IMR-90 (cell line): ENCODE measurements at regions not wholly inside any gene's neighbourhood (a gene's known extent, or its start where the extent isn't known, plus 50 kb on each side); places are given as distances from the start of the nearest gene placed in this dataset.

Experiments
- ATAC-seq: fragments of 200-7000 bp; cut with Tn5 transposase; 2 replicates; pipeline ENCODE4 v1.9.1; 2020; ENCODE audit warnings: low read depth, mild to moderate bottlenecking, moderate library complexity
- BruUV-seq: library from RNA; stranded (reverse); fragments of 400-500 nt; replicated peaks from 2 replicates; lab custom pipeline; 2021; lab: Mats Ljungman, UMichigan
- CTCF ChIA-PET: fragments of 300-600 bp; formaldehyde crosslinking; extraction: SDS; loops from one replicate; lab custom pipeline; 2021; ENCODE audit warnings: antibody characterized with exemption; lab: Yijun Ruan, JAX
- POLR2A ChIA-PET: fragments of 300-600 bp; sonication (Branson Sonifier 250); formaldehyde crosslinking; loops from one replicate; lab custom pipeline; 2022; ENCODE audit warnings: antibody characterized with exemption; ENCODE audit not compliant: unreplicated experiment; lab: Charles Lee
- DNase-seq: peaks from one replicate; pipeline ENCODE4 v3.0.0; 2013
- H2AFZ ChIP-seq: replicated peaks from 2 replicates; pipeline ENCODE3; 2013; ENCODE audit warnings: low read length, mild to moderate bottlenecking; ENCODE audit not compliant: poor library complexity
- H2AK5ac ChIP-seq: 2 replicates; pipeline ENCODE4 v1.6.1; 2013; ENCODE audit warnings: low read depth, low read length, inconsistent platforms
- H2AK9ac ChIP-seq: replicated peaks from 2 replicates; pipeline ENCODE3; 2013; ENCODE audit warnings: mild to moderate bottlenecking, low read depth, low read length, moderate library complexity; ENCODE audit not compliant: poor library complexity
- H2BK120ac ChIP-seq: 2 replicates; pipeline ENCODE4 v1.6.1; 2013; ENCODE audit warnings: low read depth, low read length, inconsistent platforms
- H2BK15ac ChIP-seq: 3 replicates; pipeline ENCODE4 v1.6.1; 2013; ENCODE audit warnings: low read depth, low read length, inconsistent platforms
- H2BK20ac ChIP-seq: 2 replicates; pipeline ENCODE4 v1.6.1; 2013; ENCODE audit warnings: low read depth, mild to moderate bottlenecking, inconsistent platforms, low read length, moderate library complexity
- H2BK5ac ChIP-seq: 2 replicates; pipeline ENCODE4 v1.6.1; 2013; ENCODE audit warnings: mild to moderate bottlenecking, low read depth, low read length, inconsistent platforms; ENCODE audit not compliant: poor library complexity, severe bottlenecking
- H3K14ac ChIP-seq: replicated peaks from 2 replicates; pipeline ENCODE4 v1.6.1; 2013; ENCODE audit warnings: low read depth, low read length, inconsistent platforms
- H3K18ac ChIP-seq: 2 replicates; pipeline ENCODE4 v1.6.1; 2013; ENCODE audit warnings: low read depth, low read length, control low read depth
- H3K23ac ChIP-seq: 2 replicates; pipeline ENCODE4 v1.6.1; 2013; ENCODE audit warnings: low read depth, low read length, inconsistent platforms
- H3K27ac ChIP-seq: 2 replicates; pipeline ENCODE4 v1.5.1; 2013; ENCODE audit warnings: mild to moderate bottlenecking, control low read depth, low read length; ENCODE audit not compliant: insufficient read depth
- H3K27me3 ChIP-seq: 2 replicates; pipeline ENCODE4 v1.6.1; 2013; ENCODE audit warnings: low read length; ENCODE audit not compliant: control insufficient read depth, insufficient read depth
- H3K36me3 ChIP-seq: 2 replicates; pipeline ENCODE4 v1.6.1; 2013; ENCODE audit warnings: low read length, mixed read lengths; ENCODE audit not compliant: control insufficient read depth, insufficient read depth
- H3K4ac ChIP-seq: 2 replicates; pipeline ENCODE4 v1.6.1; 2013; ENCODE audit warnings: low read depth, low read length, inconsistent platforms
- H3K4me1 ChIP-seq: 2 replicates; pipeline ENCODE4 v1.6.1; 2013; ENCODE audit warnings: low read length, mixed read lengths; ENCODE audit not compliant: control insufficient read depth, insufficient read depth
- H3K4me2 ChIP-seq: 2 replicates; pipeline ENCODE4 v1.6.1; 2013; ENCODE audit warnings: low read depth, mild to moderate bottlenecking, control low read depth, low read length, moderate library complexity
- H3K4me3 ChIP-seq: 2 replicates; pipeline ENCODE4 v1.5.1; 2013; ENCODE audit warnings: low read depth, mild to moderate bottlenecking, control low read depth, low read length, moderate library complexity; ENCODE audit not compliant: insufficient read depth
- H3K56ac ChIP-seq: 2 replicates; pipeline ENCODE4 v1.6.1; 2013; ENCODE audit warnings: low read length, inconsistent platforms; ENCODE audit not compliant: insufficient read depth; ENCODE audit errors: extremely low read depth
- H3K79me1 ChIP-seq, 2 experiments: 2 replicates each; pipeline ENCODE4 v1.6.1; 2013; ENCODE audit warnings: low read length in 2 of 2, inconsistent platforms in 1 of 2, low read depth in 1 of 2
- H3K9ac ChIP-seq: 2 replicates; pipeline ENCODE4 v1.6.1; 2013; ENCODE audit warnings: low read depth, low read length, control low read depth
- H3K9me1 ChIP-seq: 2 replicates; pipeline ENCODE4 v1.6.1; 2013; ENCODE audit warnings: low read length, inconsistent platforms; ENCODE audit not compliant: insufficient read depth
- H3K9me3 ChIP-seq: 2 replicates; pipeline ENCODE4 v1.6.1; 2013; ENCODE audit warnings: low read length; ENCODE audit not compliant: control insufficient read depth, insufficient read depth
- H4K20me1 ChIP-seq: 2 replicates; pipeline ENCODE4 v1.6.1; 2013; ENCODE audit warnings: low read length, inconsistent platforms; ENCODE audit not compliant: insufficient read depth
- H4K5ac ChIP-seq: 2 replicates; pipeline ENCODE4 v1.6.1; 2013; ENCODE audit warnings: mild to moderate bottlenecking, low read depth, low read length, control low read depth
- H4K8ac ChIP-seq, 2 experiments: 2 replicates each; pipeline ENCODE4 v1.6.1; 2013; ENCODE audit warnings: low read depth in 2 of 2, low read length in 2 of 2, control low read depth in 1 of 2, inconsistent platforms in 1 of 2
- H4K91ac ChIP-seq: 2 replicates; pipeline ENCODE4 v1.6.1; 2013; ENCODE audit warnings: low read depth, low read length, inconsistent platforms; ENCODE audit not compliant: insufficient read depth
- CHD1 ChIP-seq: IDR thresholded peaks from 2 replicates; pipeline ENCODE4 v1.6.1; 2012; ENCODE audit warnings: low read depth, low read length, improper control_type of control experiment
- CTCF ChIP-seq: conservative IDR thresholded peaks from 2 replicates; pipeline ENCODE4 v1.5.1; 2012; ENCODE audit warnings: mild to moderate bottlenecking, low read depth, low read length, improper control_type of control experiment
- MXI1 ChIP-seq: IDR thresholded peaks from 2 replicates; pipeline ENCODE4 v1.6.1; 2012; ENCODE audit warnings: low read depth, mild to moderate bottlenecking, low read length, moderate library complexity, borderline replicate concordance
- RCOR1 ChIP-seq: IDR thresholded peaks from 2 replicates; pipeline ENCODE4 v1.6.1; 2012; ENCODE audit warnings: mild to moderate bottlenecking, low read length, improper control_type of control experiment; ENCODE audit not compliant: insufficient replicate concordance
- dilution Hi-C: fragments of 300-500 bp; cut with HindIII; formaldehyde crosslinking; loops from one replicate; pipeline ENCODE4 v1.14.3; 2018; ENCODE audit warnings: low sequenced_read_pairs; ENCODE audit not compliant: unreplicated experiment
- in situ Hi-C: fragments of 300-500 bp; cut with MboI; formaldehyde crosslinking; loops from 3 replicates; pipeline ENCODE4 v1.14.3; 2019; ENCODE audit warnings: low sequenced_read_pairs, inconsistent platforms, mixed read lengths
- intact Hi-C: fragments of 100-400 bp; cut with micrococcal nuclease; formaldehyde crosslinking; loops from 2 replicates; pipeline ENCODE4 v1.10.0; 2022

GRCh38 chr20:40826699-40827098 lies 137.7 kb upstream of the MAFB start:
- Histone ChIP-seq H3K27me3 (no peaks in the 10 kb centered on the region), H3K4me1 (no peaks in the 10 kb centered on the region), H4K20me1 (no peaks in the 10 kb centered on the region), H3K4ac (no peak overlapping the region), H4K91ac (no peak overlapping the region), H3K36me3 (no peaks in the 10 kb centered on the region), H4K5ac (no peak overlapping the region), H2BK20ac (no peak overlapping the region), H4K8ac (no peak overlapping the region), H2BK5ac (no peak overlapping the region), H2AFZ (no peak overlapping the region), H3K4me3 (no peak overlapping the region), H3K56ac (no peak overlapping the region), H2BK15ac (no peak overlapping the region), H2AK5ac (no peak overlapping the region), H3K9me1 (no peaks in the 10 kb centered on the region), H2BK120ac (no peak overlapping the region), H2AK9ac (no peak overlapping the region), H3K9me3 (no peaks in the 10 kb centered on the region), H3K79me1 (no peaks in the 10 kb centered on the region), H3K14ac (no peak overlapping the region), H3K9ac (no peak overlapping the region), H3K4me2 (no peak overlapping the region), H3K27ac (no peak overlapping the region), H3K18ac (no peak overlapping the region), H3K23ac (no peak overlapping the region)
- BruUV-seq = no TSS peak
- CTCF ChIA-PET = no interaction called here
- in situ Hi-C loops = no loop called here
- intact Hi-C loops = no loop called here
- TF ChIP-seq CTCF (no peak), CHD1 (no peak), MXI1 (no peak), RCOR1 (no peak)
- ATAC-seq (no peak), DNase-seq (no peak)
- dilution Hi-C loops = no loop called here
- POLR2A ChIA-PET = no interaction called here
